CD1c-positive myeloid dendritic cell (primary cell): ENCODE measurements at regions not wholly inside any gene's neighbourhood (a gene's known extent, or its start where the extent isn't known, plus 50 kb on each side); places are given as distances from the start of the nearest gene placed in this dataset.
"Not testable (repeated sequence)": the region's sequence is repeated elsewhere in the genome, so short reads cannot be mapped to it uniquely, and the experiment has no call there.

Experiments used
- DNase-seq: peaks from one replicate; pipeline ENCODE4 v3.0.0-alpha.2; 2016; ENCODE audit errors: extremely low spot score

DNA sequence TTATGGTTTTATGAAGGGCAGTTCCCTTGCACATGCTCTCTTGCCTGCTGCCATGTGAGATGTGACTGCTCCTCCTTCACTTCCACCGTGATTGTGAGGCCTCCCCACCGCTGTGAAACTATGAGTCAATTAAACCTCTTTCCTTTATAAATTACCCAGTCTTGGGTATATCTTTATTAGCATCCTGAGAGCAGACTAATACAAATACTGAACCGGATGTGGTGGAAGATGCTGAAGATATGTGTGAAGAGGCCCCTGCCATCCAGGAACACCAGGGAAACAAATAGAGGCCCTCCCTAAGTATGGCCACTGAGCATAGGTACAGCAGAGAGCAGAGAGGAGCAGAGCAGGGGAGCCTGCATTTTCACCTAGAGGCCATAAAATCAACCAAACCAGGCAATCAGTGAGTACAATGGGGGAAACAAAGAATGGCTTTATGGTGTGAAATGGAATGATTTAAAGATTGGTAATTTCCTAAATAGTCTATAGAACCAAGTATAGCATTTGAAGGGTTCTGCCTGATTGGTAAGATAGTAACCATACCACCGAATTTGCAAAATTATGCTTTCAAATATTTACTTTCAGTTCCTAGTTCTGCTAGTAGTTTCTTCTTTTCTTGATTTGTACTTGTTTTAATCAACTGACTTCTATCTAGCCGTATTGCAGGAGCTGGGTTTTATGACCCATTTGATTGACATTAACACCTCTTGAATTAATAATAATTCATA, 421.6 kb downstream of the IRX1 start:
- DNase-seq: no peak

DNA sequence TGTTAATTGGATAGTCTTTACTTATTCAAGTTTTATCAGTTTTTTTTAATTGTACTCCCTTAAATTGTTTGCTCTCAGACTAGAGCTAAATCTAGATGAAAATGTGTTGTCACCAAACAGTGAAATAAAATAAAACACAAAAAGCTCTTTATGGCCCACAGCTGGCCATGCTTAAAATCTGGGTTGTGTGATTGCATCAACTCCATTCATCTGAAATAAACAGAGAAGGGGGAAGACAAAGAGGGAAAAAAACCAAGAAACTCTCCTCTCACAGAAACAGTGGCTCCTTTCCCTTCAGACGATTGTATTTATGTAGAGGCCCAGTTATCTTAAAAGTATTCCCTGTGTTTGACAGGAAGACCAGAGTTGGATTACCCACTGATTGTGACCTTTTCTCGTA, 422.4 kb downstream of the IRX1 start:
- DNase-seq: no peak

DNA sequence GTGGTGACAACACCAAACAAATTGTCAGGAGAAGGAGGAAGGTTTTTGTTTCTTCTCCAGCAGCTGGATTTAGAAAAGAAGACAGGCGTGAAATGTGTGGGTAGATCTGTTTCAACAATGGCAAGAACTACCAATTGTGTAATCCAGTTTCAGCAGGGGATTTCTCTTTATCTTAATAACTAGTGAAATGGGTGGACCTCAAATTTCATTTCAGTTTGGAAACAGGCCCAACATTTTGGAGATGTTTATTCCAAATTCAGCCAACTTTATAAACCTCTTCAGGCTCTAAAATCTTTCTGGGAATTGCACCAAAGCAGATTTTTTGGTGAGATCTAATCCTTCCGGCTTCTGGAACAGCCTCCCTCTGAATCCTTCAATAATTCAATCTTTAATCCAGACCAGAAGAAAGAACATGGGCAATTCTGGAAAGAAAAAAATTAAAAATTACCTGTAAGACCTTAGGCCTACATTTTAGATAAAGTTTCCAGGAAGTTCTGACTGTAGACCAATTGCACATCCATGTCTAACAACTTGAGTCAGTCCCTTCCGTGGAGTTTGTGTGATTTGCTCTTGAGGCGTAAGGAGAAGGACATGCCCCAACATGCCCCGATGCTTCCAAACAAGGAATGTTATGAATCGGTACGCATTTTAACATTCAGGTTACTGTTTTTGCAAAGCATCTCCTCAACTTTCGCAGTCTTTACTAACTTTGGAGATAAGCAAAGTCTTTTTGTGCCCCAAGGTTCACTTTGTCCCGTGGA, 423.6 kb downstream of the IRX1 start:
- no peak for DNase-seq

DNA sequence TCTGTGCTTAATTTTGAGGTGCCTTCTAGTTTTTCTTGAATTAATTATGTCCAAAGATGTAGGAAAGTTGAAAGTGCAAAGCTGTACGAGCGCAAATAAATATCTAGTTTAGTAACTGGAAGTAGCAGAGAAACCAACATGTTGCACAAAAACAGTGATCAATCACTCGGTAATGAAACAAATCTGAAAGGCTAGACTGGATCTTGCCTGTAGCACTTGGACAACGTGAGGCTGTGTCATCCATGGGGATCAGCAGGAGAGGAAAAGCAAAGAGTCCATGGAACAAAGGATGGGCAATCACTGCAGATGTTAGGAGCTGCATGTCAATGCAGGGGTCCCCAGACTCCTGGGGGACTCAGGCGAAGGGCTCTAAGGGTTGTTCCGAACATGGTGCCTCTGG, 424.2 kb downstream of the IRX1 start:
- no peak for DNase-seq

DNA sequence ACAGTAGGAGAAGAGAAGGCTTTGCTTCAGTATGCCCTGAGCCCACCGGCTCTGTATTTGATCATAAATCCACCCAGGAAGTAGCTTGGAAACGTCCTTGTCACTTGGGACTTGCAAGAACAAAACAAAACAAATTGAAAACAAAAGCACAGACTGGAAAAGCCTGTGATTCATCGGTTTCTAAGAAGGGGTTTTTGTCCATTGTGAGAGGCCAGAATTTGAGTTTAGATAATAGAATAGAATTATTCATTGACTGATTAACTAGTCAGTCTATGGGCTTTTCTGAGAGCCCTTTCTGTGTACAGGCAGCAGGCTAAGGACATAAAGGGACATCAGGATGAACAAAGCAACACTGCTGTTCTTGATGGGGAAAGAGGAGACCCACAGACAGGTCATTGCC, 424.8 kb downstream of the IRX1 start:
- no peak for DNase-seq

DNA sequence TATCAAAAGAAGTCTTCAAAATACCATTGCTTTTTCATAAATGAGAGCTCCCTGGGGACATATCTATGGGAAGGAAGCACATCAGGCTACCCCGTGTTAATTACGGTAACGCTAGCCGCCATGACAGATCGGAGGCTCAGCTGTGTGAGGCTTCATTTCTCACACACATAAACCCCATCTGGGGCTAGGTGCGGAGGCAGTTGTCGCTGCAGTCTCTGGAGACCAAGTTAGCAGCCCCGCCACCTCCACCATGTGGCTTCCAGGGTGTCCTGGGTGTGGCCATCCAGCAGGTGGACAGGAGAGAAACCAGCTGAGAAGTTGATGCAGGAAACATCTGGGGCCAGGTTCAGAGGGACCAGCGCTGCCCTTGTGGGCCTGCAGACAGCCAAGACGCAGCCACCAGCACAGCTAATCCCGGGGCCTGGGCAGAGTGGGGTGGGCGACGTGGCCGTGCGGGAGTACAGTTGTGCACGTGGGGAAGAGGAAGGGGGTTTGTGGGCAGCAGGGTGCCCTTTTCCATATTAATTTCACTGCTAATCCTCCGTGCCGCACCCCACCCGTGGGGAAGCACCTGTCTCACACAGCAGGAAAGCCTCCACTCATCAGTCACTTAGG, 426.5 kb downstream of the IRX1 start:
- DNase-seq: no peak

DNA sequence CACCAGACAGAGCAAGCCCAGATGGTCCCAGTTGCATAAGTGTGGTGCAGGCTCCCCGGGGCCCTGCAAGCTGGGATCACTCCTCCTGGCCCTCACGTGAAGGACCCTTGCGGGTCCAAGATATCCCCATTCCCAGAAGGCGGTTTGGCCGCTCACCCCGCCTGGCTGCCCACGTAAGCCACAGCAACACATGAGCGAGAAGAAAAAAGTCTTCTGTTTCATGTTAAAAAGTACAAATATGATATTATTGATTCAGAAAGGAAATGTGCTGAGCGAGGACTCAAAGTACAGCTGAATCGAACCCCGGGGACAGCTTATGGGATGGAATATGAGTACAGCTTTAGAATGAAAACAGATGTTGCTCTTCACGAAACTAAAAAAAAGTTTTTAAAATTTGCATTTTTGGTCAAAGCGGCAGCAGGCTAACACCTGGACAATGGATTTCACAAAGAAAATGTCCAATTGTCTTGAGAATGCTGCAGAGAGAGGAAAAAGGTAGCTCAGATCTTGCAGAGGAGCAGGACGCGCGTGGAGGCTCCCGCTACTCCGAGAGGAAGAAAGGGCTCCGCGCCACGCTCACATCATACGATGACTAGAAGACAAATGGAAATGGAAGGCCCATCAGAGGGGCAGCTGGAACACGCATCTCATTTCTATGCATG, 427.6 kb downstream of the IRX1 start:
- no peak for DNase-seq

DNA sequence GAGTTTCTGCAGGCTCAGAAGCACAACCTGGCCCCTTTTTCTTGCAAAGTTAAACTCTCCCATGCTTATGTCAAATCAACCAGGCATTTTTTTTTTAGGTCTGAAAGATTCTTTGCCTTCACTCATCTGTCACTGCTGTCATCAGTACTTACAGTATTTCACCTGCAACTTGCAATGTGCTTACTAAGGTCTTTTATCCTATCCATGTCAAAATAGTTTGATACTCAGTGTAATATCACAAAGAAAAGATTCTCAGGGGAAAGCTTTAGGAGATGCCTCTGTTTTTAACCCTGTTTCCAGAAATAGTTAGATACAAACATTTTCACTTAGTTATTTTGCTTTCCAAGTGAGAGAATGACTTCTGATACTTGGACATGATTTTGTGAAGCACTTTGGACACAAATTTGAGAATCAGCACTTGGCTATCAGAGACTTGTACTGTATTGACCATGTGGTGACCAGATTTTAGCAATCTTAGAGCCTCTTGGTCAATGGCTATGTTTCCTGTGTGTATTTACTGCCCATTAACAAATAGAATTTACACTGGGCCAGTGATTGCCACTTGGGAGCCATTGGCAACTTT, 428.2 kb downstream of the IRX1 start:
- DNase-seq: no peak

DNA sequence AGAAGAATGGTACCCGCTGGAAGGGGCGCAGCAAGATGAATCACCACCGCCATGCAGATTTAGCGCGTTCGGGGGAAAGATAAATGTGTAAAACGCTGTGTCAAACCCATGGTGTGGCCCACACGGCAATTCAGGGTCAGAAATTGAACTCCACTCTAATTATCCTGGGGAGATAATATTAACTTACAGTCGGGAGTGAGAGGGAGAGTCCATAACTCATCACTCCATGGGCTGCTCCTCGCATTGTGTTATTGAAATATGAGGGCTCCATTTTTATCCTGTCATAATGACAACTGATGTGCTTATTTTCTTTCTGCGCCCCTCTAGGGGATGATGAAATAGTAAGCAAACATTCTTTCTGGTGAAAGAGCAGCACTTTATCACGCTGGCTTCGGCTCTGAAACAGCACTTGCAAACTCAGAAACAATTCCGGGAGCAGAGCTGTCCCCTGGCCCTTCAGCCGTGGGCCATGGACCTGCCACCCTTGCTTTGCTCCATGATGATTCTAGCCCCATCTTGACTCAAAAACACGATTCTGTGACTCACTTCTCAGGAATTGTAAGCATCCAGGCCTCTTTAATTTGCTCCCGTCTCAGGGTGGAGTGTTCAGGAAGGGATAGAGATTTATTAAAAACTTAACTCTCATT, 431.6 kb downstream of the IRX1 start:
- DNase-seq: no peak

DNA sequence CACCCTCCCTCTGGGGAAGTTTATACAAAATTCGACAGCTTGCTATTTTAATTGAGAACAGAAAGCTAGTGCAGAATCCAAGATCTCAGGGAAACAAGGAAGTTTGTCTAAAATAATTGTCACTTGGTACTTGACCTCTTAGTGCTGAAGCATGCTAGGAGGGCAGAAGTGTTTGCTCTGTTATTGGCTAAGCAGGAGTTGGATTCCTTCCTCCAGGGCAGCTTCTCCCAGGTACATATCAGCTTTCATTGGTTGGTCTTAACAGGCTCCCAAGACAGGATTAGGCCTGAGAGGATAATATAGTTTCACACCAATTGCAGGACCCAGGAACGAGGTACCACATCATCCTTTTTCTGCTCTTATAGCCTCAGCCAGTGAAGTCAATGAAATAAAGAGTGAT, 432.8 kb downstream of the IRX1 start:
- DNase-seq: no peak

DNA sequence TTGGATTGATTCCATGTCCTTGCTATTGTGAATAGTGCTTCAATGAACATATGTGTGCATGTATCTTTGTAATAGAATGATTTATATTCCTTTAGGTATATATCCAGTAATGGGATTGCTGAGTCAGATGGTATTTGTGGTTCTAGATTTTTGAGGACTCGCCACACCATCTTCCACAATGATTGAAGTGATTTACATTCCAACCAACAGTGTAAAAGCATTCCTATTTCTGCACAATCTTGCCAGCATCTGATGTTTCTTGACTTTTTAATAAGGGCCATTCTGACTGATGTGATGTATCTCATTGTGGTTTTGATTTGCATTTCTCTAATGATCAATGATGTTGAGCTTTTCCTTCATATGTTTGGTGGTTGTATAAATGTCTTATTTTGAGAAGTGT, 437.9 kb downstream of the IRX1 start:
- DNase-seq: not testable (repeated sequence)

DNA sequence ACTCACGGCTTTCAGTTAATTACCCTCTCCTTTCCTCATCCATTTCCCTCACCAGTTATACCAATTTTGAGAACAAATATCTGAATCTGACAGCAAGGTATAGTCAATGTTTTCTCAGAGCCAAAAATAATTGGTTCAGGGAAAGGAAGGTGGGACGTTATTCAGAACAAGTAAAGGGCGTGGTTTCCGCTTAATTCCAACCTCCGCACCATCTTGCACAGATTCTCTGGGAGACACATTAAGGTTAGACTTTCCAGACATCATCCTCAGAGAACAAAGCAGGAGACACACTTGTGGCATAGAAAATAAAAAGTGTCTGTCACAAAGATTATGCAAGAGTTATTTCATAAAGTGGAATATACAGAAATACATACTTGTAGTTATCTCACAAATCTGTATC, 441.2 kb downstream of the IRX1 start:
- DNase-seq: no peak

DNA sequence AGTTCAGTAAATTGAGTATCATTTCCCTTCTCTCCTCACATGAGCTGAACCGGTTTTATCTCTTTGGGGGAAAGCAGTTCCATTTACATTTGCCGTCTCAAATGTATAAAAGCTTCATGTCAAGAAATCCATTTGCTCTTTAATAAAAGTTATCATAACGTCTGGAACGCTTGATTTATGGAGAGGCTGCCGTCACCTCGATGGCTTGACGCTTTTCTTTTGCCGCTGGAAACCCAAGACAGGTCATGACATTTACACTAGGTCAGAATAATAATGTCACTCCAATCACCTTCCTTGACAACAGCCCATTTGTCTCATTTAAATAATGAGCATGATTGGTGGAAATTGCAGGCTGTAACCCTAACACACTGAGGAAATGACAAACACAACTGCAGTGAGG, 443.4 kb downstream of the IRX1 start:
- DNase-seq: no peak

DNA sequence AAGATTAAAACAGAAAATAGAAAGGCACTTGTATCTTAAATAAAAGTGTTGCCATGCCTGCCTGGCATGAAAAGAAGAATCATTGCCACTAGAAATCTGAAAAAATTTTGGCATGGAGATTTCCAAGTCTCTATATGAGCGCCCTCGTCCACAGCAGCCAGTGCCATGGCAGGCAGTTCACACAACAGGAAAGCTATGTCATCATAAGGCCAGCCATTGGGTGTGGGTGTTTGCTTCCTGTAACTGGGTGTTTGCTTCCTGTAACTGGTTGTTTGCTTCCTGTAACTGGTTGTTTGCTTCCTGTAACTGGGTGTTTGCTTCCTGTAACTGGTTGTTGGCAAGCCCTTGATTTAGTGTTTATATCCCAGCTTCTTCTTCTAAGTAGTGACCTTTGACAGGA, 446.7 kb downstream of the IRX1 start:
- no peak for DNase-seq

DNA sequence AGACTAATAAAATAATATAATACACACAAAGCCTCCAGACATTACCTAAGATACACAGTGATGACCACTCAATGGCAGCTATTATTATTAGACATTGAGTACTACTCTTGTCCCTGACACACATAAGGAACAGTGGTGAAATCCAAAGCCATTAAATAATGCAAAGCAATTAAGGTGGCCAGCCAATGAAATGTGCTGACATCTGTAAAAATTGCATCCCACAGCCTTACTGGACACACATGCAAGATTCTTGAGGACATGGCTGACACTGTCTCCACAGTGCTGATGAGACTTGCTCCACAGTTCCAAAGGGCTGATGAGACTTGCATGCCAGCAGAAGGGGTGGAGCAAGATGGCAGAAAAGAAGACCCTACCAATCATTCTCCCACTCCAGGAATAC, 447.5 kb downstream of the IRX1 start:
- DNase-seq: no peak

DNA sequence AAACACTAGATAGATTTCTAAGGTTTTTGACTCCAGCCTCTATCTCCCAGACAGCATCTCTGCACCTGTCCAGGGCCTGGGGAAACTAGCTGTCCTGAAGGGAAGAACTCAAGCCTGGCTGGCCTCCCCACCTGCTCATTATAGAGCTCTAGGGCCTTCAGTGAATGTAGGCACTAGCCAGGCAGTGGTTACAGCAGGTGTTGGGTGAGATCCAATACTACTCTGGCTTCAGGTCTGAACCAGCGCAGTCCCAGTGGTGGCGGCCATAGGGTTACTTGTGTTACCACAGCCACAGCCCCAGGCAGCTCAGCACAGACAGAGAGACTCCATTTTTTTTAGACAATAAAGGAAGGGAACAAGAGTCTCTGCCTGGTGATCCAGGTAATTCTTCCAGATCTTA, 449.2 kb downstream of the IRX1 start:
- DNase-seq: no peak

DNA sequence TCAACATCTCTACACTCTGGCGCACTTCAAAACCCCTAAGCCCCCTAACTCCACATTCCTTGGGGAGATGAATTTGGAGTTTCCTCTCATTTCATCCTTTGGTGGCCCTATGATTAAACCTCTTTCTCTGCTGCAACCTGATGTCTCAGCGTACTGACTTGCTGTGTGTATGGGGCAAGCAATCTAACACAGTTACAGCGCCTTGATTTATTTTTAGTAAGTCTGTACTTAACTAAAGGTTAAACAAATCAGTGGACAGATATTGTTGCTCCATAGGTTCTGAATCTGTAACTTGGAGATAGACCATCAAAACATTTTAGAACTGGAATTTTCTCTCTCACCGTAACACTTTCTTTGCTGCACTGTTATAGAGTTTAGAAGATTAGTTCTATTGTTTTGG, 452.8 kb downstream of the IRX1 start:
- DNase-seq: no peak

DNA sequence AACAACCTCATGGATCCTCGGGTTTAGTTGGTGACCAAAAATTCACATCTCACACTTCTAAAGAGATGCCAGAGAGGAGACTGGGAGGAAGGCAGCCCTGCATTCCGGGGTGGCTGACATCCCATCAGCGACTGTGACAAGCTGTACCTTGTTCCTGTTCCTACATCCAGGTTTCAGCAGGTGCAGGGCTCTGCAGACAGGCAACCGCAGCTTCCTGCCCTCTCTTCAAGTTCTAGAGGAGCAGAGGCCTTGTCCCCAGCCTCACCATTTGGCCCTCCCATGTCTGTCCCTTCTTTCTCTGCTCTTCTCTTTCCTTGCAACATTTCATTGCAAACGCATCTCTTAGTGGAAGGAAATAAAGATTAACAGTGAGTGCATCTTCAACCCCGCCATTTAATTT, 454.6 kb downstream of the IRX1 start:
- DNase-seq: no peak

DNA sequence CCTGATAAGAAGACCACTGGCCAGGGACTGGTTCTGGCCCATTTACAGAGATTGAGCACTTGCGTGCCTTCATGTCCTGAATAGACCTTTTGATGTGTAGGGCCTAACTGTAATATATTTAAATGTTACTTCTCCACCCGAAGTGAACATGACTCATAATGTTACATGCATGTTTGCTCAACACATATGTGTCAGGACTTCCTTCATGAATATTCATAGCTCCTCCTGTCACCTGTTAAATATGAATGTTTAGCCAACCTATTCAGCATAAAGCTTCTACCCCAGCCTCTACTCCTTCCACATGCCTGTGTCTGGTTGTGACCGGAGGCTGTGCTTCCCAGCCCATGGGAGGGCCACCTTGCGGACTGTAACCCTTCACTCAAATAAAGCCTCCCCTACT, 457.5 kb downstream of the IRX1 start:
- no peak for DNase-seq

DNA sequence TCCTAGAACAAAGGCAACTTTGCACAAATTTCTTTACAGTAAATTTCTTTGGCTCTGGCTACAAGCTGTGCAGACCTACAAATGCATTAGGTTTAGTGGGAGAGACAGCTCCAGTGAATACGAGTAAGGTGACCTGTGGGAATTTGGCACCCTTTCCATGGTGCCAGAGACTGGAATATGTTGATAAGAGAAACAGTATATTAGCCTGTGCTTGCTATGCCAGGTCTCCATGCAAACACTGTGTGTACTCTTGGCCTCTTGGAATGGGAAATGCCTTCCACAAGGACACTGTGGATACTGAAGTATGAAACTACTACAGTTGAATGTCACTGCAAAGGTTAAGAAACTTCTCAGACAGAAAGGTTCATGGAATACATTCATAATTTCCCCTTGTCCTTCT, 458.5 kb downstream of the IRX1 start:
- no peak for DNase-seq

DNA sequence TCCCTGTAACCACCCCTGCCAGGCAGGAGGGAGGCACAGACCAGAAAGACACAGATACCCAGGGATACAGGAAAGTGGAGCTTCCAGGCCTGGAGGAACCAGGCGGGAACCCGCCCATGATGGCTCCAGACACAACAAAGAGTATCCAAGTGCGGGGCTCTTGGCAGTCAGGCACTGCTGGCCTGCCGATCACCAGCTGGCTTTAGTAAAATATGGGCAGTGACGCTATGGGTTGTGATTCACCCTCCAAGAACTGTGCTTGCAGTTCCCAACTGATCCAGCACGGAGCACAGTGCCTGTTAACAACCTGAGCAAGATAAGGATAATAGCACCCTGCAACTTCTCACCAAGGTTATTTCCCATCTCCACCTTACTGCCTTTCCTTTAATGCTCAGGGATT, 463.3 kb downstream of the IRX1 start:
- no peak for DNase-seq
